Stomach (tissue), 8 donors: ENCODE measurements at regions not wholly inside any gene's neighbourhood (a gene's known extent, or its start where the extent isn't known, plus 50 kb on each side); places are given as distances from the start of the nearest gene placed in this dataset.

Source experiments
- DNase-seq, 2 donors: peaks; one replicate each; pipeline versions ENCODE4 v3.0.0 to v3.0.0-alpha.2; 2013 to 2019
- H3K27ac ChIP-seq, 5 donors: fragments of 200-600 bp in 4 of 5; sonication (generic) in 4 of 5; one replicate each; pipeline ENCODE4 v1.5.1; 2013 to 2019; ENCODE audit warnings: mild to moderate bottlenecking in 1 of 5, moderate library complexity in 1 of 5
- H3K27me3 ChIP-seq, 3 donors: fragments of 200-600 bp; sonication (generic); one replicate each; pipeline ENCODE4 v1.5.1; 2017 to 2019; ENCODE audit warnings: mixed run types in 1 of 3
- H3K36me3 ChIP-seq, 4 donors: fragments of 200-600 bp; sonication (generic); 1 replicate in 3 of 4; 2 replicates in 1 of 4; pipeline ENCODE4 v1.5.1; 2016 to 2019
- H3K4me1 ChIP-seq, 4 donors: fragments of 200-600 bp; sonication (generic); one replicate each; pipeline ENCODE4 v1.5.1; 2016 to 2019
- H3K4me3 ChIP-seq, 4 donors: fragments of 200-600 bp; sonication (generic) in 3 of 4; one replicate each; pipeline ENCODE4 v1.5.1; 2016 to 2019; ENCODE audit warnings: mild to moderate bottlenecking in 1 of 4
- H3K9me3 ChIP-seq, 4 donors: fragments of 200-600 bp; sonication (generic); one replicate each; pipeline ENCODE4 v1.5.1; 2016 to 2019
- EP300 ChIP-seq: sonication (generic); formaldehyde crosslinking; IDR thresholded peaks from one replicate; pipeline ENCODE4 v1.6.1; 2017; ENCODE audit warnings: antibody characterized with exemption
- POLR2A ChIP-seq, 4 donors: fragments of 450-650 bp; IDR thresholded peaks; one replicate each; pipeline ENCODE4 v1.6.1; 2016; ENCODE audit warnings: antibody characterized with exemption in 4 of 4, control low read depth in 2 of 4, mild to moderate bottlenecking in 1 of 4, moderate library complexity in 1 of 4
- POLR2AphosphoS5 ChIP-seq, 3 donors: sonication (generic); formaldehyde crosslinking; IDR thresholded peaks; one replicate each; pipeline ENCODE4 v1.6.1; 2016; ENCODE audit warnings: antibody characterized with exemption in 3 of 3
- WGBS, 5 donors: extraction: QIAGEN DNeasy Blood & Tissue Kit in 3 of 5; methylation state at CpG; one replicate each; pipeline versions ENCODE4 v1.1.5 to v1.1.7; 2013 to 2018; 5-methylcytosine and 5-hydroxymethylcytosine counted together
- intact Hi-C: fragments of 100-400 bp; cut with DNase I; formaldehyde crosslinking; loops from one replicate; pipeline ENCODE4 v1.15.1; 2023; ENCODE audit warnings: low total_unique reads
- TF ChIP-seq, protein P1 (sequence below), 7 experiments: fragments of 450-650 bp in 4 of 7; fragments of 200-600 bp in 3 of 7; sonication (generic) in 3 of 7; IDR thresholded peaks; one replicate each; pipeline ENCODE4 v1.5.1; 2016 to 2019; ENCODE audit warnings: antibody characterized with exemption in 7 of 7, control low read depth in 2 of 7, mild to moderate bottlenecking in 1 of 7
- donor health status: healthy with polysubstance abuse.
- donor health status: Bipolar disorder and iron deficiency.
- donor health status: healthy.

DNA sequence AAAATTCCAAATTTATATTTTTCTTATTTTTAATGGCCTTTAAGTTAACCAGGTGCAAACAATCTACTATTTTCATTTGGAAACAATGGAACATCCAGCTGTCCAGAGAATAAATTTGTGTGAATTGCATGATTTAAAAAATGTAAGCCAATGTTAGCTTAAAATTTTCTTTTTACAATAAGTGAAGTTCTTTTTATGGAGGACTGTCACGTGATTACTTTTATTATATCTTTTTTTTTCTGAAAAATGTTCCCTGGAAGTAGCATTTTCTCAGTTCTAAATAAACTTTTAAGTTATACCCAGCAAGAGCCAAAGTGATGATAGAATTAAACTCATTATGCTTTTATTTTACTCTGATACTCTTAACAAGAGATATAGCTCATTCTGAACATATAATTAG lies 267.7 kb upstream of the SLC35B3 start:
- Histone ChIP-seq H3K36me3 (no peaks in the 10 kb centered on the region), H3K4me3 (no peak overlapping the region), H3K27me3 (no peaks in the 10 kb centered on the region), H3K27ac (no peak overlapping the region), H3K9me3 (no peaks in the 10 kb centered on the region), H3K4me1 (peaks cover 0 to 6% (median 1%) of the 10 kb centered on the region in 4 donors)
- intact Hi-C loops = no loop called here
- no peak for DNase-seq
- TF ChIP-seq POLR2A (IDR thresholded peaks at IDR 0.05) = no peak
- no peak for TF ChIP-seq EP300
- TF ChIP-seq, protein P1, sequence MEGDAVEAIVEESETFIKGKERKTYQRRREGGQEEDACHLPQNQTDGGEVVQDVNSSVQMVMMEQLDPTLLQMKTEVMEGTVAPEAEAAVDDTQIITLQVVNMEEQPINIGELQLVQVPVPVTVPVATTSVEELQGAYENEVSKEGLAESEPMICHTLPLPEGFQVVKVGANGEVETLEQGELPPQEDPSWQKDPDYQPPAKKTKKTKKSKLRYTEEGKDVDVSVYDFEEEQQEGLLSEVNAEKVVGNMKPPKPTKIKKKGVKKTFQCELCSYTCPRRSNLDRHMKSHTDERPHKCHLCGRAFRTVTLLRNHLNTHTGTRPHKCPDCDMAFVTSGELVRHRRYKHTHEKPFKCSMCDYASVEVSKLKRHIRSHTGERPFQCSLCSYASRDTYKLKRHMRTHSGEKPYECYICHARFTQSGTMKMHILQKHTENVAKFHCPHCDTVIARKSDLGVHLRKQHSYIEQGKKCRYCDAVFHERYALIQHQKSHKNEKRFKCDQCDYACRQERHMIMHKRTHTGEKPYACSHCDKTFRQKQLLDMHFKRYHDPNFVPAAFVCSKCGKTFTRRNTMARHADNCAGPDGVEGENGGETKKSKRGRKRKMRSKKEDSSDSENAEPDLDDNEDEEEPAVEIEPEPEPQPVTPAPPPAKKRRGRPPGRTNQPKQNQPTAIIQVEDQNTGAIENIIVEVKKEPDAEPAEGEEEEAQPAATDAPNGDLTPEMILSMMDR (IDR thresholded peaks at IDR 0.05) = no peak
- TF ChIP-seq POLR2AphosphoS5 (IDR thresholded peaks at IDR 0.05) = no peak
- WGBS, 5 donors = 77 to 86% (median 82%) methylated on average over 1 of the region's 1 CpG

GRCh38 chr6:8688821-8689220 lies 253.5 kb upstream of the SLC35B3 start:
- DNase-seq = no peak
- Histone ChIP-seq H3K4me3 (no peak overlapping the region), H3K27ac (no peak overlapping the region), H3K4me1 (no peaks in the 10 kb centered on the region), H3K27me3 (peaks cover 0 to 2% (median 0%) of the 10 kb centered on the region in 3 donors), H3K9me3 (peaks cover 0 to 9% (median 9%) of the 10 kb centered on the region in 4 donors), H3K36me3 (no peaks in the 10 kb centered on the region)
- intact Hi-C loops = no loop called here
- TF ChIP-seq EP300 (no peak), POLR2AphosphoS5 (IDR thresholded peaks at IDR 0.05) (no peak), POLR2A (IDR thresholded peaks at IDR 0.05) (no peak)
- TF ChIP-seq, protein P1 (IDR thresholded peaks at IDR 0.05) = no peak
- WGBS, 5 donors = 64 to 89% (median 73%) methylated on average over 1 of the region's 1 CpG

DNA sequence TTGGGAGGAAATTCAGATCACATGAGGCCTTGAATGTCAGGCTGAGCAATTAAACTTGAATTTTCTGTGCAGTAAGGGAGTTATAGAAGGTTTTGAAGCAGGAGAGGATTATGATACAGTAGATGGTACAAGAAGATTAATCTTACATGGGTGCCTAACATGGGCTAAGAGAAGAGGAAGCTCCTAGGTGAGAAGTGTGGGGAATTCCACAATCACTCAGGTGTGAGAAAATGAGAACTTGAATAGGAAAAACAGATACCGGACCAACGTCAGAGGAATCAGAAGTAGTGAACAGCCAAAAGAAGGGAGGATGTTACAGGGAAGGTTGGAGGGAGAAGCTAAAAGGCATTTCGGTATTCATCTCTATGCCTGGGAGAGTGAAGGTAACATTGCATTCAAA lies 250.7 kb upstream of the SLC35B3 start:
- 74 to 93% (median 87%) methylated on average over 3 of the region's 3 CpGs for WGBS, 5 donors

DNA sequence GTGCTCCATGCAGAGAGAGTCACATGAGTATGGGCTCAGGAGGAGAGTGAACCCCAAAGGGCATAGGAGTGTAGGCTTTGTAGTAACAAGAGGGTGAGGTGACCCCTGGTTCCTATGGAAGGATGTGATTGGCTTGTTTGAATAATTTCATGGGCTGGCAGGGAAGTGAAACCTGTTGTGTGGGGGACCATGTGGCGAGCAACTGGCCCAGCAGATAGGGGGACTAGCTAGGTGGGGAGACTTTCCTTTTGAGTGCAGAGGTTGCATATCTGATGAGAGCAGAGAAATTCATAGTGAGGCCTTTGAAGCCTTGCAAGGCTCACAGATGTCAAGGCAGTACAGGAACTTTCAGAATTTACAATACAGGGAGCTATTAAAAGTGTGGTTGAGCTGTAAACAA lies 247.9 kb upstream of the SLC35B3 start:
- no peak overlapping the region for H3K27ac ChIP-seq
- 69 to 95% (median 85%) methylated on average over 1 of the region's 1 CpG for WGBS, 5 donors

More for the DNA sequence above, 250.7 kb upstream of the SLC35B3 start:
- Histone ChIP-seq H3K27ac (no peak overlapping the region), H3K4me3 (no peak overlapping the region), H3K9me3 (no peaks in the 10 kb centered on the region), H3K27me3 (no peaks in the 10 kb centered on the region), H3K4me1 (no peaks in the 10 kb centered on the region), H3K36me3 (no peaks in the 10 kb centered on the region)
- intact Hi-C loops = no loop called here
- TF ChIP-seq, protein P1 (IDR thresholded peaks at IDR 0.05) = no peak
- TF ChIP-seq POLR2A (IDR thresholded peaks at IDR 0.05) (no peak), EP300 (no peak), POLR2AphosphoS5 (IDR thresholded peaks at IDR 0.05) (no peak)
- no peak for DNase-seq

More for the DNA sequence above, 247.9 kb upstream of the SLC35B3 start:
- Histone ChIP-seq H3K4me1 (no peaks in the 10 kb centered on the region), H3K9me3 (no peaks in the 10 kb centered on the region), H3K27me3 (no peaks in the 10 kb centered on the region), H3K4me3 (no peak overlapping the region), H3K36me3 (no peaks in the 10 kb centered on the region)
- intact Hi-C loops = no loop called here
- TF ChIP-seq POLR2A (IDR thresholded peaks at IDR 0.05) = no peak
- TF ChIP-seq, protein P1 (IDR thresholded peaks at IDR 0.05) = no peak
- no peak for TF ChIP-seq EP300
- no peak for TF ChIP-seq POLR2AphosphoS5 (IDR thresholded peaks at IDR 0.05)
- no peak for DNase-seq
